IMR-90 (cell line): ENCODE measurements at regions not wholly inside any gene's neighbourhood (a gene's known extent, or its start where the extent isn't known, plus 50 kb on each side); places are given as distances from the start of the nearest gene placed in this dataset.

Source experiments
- CEBPB ChIP-seq: IDR thresholded peaks from 2 replicates; pipeline ENCODE4 v1.6.1; 2012; ENCODE audit warnings: low read depth, low read length, improper control_type of control experiment
- MXI1 ChIP-seq: IDR thresholded peaks from 2 replicates; pipeline ENCODE4 v1.6.1; 2012; ENCODE audit warnings: low read depth, mild to moderate bottlenecking, low read length, moderate library complexity, borderline replicate concordance
- RFX5 ChIP-seq: IDR thresholded peaks from 2 replicates; pipeline ENCODE4 v1.8.0; 2012; ENCODE audit warnings: low read depth, mild to moderate bottlenecking, low read length, moderate library complexity
- TF ChIP-seq, protein P1 (sequence below): conservative IDR thresholded peaks from 2 replicates; pipeline ENCODE4 v1.5.1; 2012; ENCODE audit warnings: mild to moderate bottlenecking, low read depth, low read length, improper control_type of control experiment

DNA sequence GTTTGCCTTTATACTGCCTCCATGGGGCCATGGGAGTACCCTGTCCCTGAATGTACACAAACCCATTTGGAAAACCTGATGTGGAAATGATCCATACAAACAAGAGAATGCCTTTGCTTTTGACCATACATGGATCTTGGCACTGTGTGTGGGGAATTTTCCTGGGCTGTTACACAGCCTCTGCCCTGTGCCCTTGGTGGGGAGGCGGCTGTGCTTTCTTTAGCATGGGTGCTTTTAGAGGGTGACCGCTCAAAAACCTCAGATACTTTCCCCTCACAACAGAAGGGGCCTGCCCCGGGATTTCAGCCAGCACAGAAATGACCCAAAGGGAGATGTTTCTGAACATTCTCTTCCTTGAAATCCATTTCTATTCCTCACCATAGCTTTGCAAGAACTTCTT lies 194.8 kb downstream of the LMO4 start:
- TF ChIP-seq, protein P1, sequence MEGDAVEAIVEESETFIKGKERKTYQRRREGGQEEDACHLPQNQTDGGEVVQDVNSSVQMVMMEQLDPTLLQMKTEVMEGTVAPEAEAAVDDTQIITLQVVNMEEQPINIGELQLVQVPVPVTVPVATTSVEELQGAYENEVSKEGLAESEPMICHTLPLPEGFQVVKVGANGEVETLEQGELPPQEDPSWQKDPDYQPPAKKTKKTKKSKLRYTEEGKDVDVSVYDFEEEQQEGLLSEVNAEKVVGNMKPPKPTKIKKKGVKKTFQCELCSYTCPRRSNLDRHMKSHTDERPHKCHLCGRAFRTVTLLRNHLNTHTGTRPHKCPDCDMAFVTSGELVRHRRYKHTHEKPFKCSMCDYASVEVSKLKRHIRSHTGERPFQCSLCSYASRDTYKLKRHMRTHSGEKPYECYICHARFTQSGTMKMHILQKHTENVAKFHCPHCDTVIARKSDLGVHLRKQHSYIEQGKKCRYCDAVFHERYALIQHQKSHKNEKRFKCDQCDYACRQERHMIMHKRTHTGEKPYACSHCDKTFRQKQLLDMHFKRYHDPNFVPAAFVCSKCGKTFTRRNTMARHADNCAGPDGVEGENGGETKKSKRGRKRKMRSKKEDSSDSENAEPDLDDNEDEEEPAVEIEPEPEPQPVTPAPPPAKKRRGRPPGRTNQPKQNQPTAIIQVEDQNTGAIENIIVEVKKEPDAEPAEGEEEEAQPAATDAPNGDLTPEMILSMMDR: no peak
- TF ChIP-seq MXI1 (no peak), CEBPB (no peak), RFX5 (no peak)
